Esophagus muscularis mucosa (tissue), 4 donors: ENCODE measurements at regions not wholly inside any gene's neighbourhood (a gene's known extent, or its start where the extent isn't known, plus 50 kb on each side); places are given as distances from the start of the nearest gene placed in this dataset.

ENCODE experiments used
- DNase-seq: peaks from one replicate; pipeline ENCODE4 v3.0.0-alpha.2; 2017; ENCODE audit errors: extremely low spot score
- H3K27ac ChIP-seq, 4 donors: fragments of 200-600 bp; sonication (generic); replicated peaks in 1 of 4; 1 replicate in 3 of 4; 2 replicates in 1 of 4; pipeline ENCODE4 v1.5.1; 2016 to 2019; ENCODE audit warnings: mild to moderate bottlenecking in 1 of 4
- H3K27me3 ChIP-seq, 4 donors: fragments of 200-600 bp; sonication (generic); one replicate each; pipeline versions ENCODE4 v1.5.1 to v1.6.0; 2016 to 2019
- H3K36me3 ChIP-seq, 4 donors: fragments of 200-600 bp; sonication (generic); one replicate each; pipeline ENCODE4 v1.5.1; 2016 to 2019
- H3K4me1 ChIP-seq, 4 donors: fragments of 200-600 bp; sonication (generic); one replicate each; pipeline ENCODE4 v1.5.1; 2016 to 2019
- H3K4me3 ChIP-seq, 4 donors: fragments of 200-600 bp; sonication (generic); 1 replicate in 2 of 4; 2 replicates in 2 of 4; pipeline ENCODE4 v1.5.1; 2016 to 2019; ENCODE audit warnings: mild to moderate bottlenecking in 4 of 4, moderate library complexity in 1 of 4
- H3K9me3 ChIP-seq, 4 donors: fragments of 200-600 bp; sonication (generic); 1 replicate in 3 of 4; 2 replicates in 1 of 4; pipeline ENCODE4 v1.5.1; 2016 to 2019
- EP300 ChIP-seq: sonication (generic); formaldehyde crosslinking; IDR thresholded peaks from one replicate; pipeline ENCODE4 v1.6.1; 2017; ENCODE audit warnings: antibody characterized with exemption
- POLR2A ChIP-seq: fragments of 450-650 bp; IDR thresholded peaks from one replicate; pipeline ENCODE4 v1.6.1; 2017; ENCODE audit warnings: antibody characterized with exemption, moderate library complexity, mild to moderate bottlenecking, low read depth
- POLR2AphosphoS5 ChIP-seq, 2 donors: sonication (generic); formaldehyde crosslinking; IDR thresholded peaks; one replicate each; pipeline ENCODE4 v1.6.1; 2017; ENCODE audit warnings: antibody characterized with exemption in 2 of 2
- WGBS: methylation state at CpG from one replicate; pipeline ENCODE4 v1.1.5; 2018; 5-methylcytosine and 5-hydroxymethylcytosine counted together
- intact Hi-C: fragments of 100-400 bp; cut with DNase I; formaldehyde crosslinking; loops from one replicate; pipeline ENCODE4 v1.15.1; 2023
- TF ChIP-seq, protein P1 (sequence below), 3 experiments: fragments of 200-600 bp in 2 of 3; fragments of 450-650 bp in 1 of 3; sonication (generic) in 2 of 3; IDR thresholded peaks; one replicate each; pipeline ENCODE4 v1.5.1; 2017 to 2019; ENCODE audit warnings: antibody characterized with exemption in 3 of 3, mild to moderate bottlenecking in 2 of 3, moderate library complexity in 1 of 3

DNA sequence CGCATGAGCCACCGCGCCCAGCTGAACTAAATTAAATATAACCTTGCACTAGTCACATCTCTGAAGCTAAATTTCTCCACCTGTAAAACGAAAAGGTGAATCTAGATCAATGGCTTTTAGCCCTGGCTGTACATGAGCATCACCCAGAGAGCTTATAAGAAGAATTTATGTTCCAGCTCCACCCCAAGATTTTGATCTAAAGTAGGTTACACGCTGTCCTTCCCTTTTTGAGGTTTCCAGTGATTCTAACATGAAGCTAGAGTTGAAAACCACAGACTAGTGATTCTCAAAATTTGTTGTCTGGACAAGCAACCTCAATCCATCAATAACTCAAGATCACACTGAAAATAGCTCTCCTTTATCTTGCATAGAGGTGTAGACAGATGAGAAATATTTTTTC lies 208.8 kb upstream of the CRIM1 start:
- Histone ChIP-seq H3K36me3 (no peaks in the 10 kb centered on the region), H3K27me3 (no peaks in the 10 kb centered on the region), H3K4me1 (no peaks in the 10 kb centered on the region), H3K9me3 (no peaks in the 10 kb centered on the region), H3K4me3 (no peak overlapping the region), H3K27ac (no peak overlapping the region)
- intact Hi-C loops, result no loop called here
- TF ChIP-seq, protein P1, sequence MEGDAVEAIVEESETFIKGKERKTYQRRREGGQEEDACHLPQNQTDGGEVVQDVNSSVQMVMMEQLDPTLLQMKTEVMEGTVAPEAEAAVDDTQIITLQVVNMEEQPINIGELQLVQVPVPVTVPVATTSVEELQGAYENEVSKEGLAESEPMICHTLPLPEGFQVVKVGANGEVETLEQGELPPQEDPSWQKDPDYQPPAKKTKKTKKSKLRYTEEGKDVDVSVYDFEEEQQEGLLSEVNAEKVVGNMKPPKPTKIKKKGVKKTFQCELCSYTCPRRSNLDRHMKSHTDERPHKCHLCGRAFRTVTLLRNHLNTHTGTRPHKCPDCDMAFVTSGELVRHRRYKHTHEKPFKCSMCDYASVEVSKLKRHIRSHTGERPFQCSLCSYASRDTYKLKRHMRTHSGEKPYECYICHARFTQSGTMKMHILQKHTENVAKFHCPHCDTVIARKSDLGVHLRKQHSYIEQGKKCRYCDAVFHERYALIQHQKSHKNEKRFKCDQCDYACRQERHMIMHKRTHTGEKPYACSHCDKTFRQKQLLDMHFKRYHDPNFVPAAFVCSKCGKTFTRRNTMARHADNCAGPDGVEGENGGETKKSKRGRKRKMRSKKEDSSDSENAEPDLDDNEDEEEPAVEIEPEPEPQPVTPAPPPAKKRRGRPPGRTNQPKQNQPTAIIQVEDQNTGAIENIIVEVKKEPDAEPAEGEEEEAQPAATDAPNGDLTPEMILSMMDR (IDR thresholded peaks at IDR 0.05), result no peak
- TF ChIP-seq POLR2AphosphoS5 (IDR thresholded peaks at IDR 0.05) (no peak), POLR2A (no peak), EP300 (no peak)
- DNase-seq, result no peak
- 83% methylated on average over 5 of the region's 5 CpGs for WGBS

DNA sequence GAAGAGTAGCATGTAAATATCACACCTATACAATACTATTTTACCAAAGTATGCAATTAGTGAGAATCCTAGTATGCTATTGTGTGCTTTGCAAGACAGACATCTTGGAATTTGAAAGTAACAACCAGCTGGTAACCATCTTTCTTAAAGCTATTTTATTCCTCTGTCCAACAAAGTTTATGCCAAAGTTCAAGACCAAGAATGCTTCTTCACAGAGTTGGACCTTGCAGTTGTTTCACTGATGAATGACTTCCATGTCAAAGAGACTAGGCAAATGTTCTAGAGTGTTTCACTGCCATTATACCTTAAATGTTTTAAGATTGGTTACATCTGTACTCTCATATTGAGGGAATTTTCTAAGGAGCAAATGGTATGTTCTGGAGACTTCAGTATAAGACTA lies 215.2 kb upstream of the CRIM1 start:
- TF ChIP-seq EP300 (no peak), POLR2AphosphoS5 (IDR thresholded peaks at IDR 0.05) (no peak), POLR2A (no peak)
- TF ChIP-seq, protein P1 (IDR thresholded peaks at IDR 0.05), result no peak
- Histone ChIP-seq H3K9me3 (no peaks in the 10 kb centered on the region), H3K36me3 (no peaks in the 10 kb centered on the region), H3K4me1 (no peaks in the 10 kb centered on the region), H3K27ac (no peak overlapping the region), H3K27me3 (no peaks in the 10 kb centered on the region), H3K4me3 (no peak overlapping the region)
- intact Hi-C loops, result no loop called here
- no peak for DNase-seq

DNA sequence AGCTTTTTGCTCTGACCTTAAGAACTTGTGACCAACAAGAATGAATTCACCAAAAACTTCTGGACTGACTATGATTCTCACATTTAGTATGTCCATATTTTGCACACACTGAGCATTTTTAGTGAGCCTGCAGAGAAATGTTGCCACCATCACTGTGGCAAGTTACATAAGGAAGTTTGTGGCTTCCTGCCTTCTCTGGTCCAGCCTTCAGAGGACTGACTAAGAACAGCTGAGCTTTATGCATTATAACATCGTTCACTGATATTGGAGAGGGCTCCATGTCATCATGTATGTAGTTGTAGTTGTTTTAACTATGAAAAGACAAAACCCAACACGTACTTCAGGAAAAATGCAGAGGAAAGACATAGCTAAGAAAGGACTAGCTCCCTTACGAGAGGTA lies 218.0 kb upstream of the CRIM1 start:
- no peak overlapping the region for H3K4me3 ChIP-seq
- no peak for TF ChIP-seq POLR2AphosphoS5 (IDR thresholded peaks at IDR 0.05)
- TF ChIP-seq, protein P1 (IDR thresholded peaks at IDR 0.05), result no peak
- TF ChIP-seq POLR2A, result no peak
- H3K27me3 ChIP-seq, result no peaks in the 10 kb centered on the region
- no peaks in the 10 kb centered on the region for H3K4me1 ChIP-seq
- 84% methylated on average over 3 of the region's 3 CpGs for WGBS
- no peaks in the 10 kb centered on the region for H3K9me3 ChIP-seq
- no peak overlapping the region for H3K27ac ChIP-seq
- no peak for DNase-seq
- H3K36me3 ChIP-seq, result no peaks in the 10 kb centered on the region
- intact Hi-C loops, result no loop called here

DNA sequence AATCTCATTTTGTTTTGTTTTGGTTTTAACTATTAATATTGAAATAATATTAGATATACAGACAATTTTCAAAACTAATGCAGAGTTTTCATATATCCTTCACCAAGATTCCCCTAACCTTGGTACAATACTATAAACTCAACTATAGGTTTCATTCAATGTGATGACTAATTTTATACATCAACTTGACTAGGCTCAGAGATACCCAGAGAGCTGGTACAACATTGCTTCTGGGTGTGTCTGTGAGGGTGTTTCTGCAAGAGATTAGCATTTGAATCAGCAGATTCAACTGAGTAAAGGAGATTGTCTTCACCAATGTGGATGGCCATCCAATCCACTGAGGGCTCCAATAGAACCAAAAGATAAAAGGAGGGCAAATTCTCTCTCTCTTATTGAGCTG lies 221.3 kb upstream of the CRIM1 start:
- Histone ChIP-seq H3K36me3 (no peaks in the 10 kb centered on the region), H3K27ac (no peak overlapping the region), H3K9me3 (no peaks in the 10 kb centered on the region), H3K4me3 (no peak overlapping the region), H3K4me1 (no peaks in the 10 kb centered on the region), H3K27me3 (no peaks in the 10 kb centered on the region)
- intact Hi-C loops, result no loop called here
- no peak for DNase-seq
- TF ChIP-seq POLR2AphosphoS5 (IDR thresholded peaks at IDR 0.05), result no peak
- TF ChIP-seq EP300, result no peak
- TF ChIP-seq, protein P1 (IDR thresholded peaks at IDR 0.05), result no peak
- TF ChIP-seq POLR2A, result no peak

DNA sequence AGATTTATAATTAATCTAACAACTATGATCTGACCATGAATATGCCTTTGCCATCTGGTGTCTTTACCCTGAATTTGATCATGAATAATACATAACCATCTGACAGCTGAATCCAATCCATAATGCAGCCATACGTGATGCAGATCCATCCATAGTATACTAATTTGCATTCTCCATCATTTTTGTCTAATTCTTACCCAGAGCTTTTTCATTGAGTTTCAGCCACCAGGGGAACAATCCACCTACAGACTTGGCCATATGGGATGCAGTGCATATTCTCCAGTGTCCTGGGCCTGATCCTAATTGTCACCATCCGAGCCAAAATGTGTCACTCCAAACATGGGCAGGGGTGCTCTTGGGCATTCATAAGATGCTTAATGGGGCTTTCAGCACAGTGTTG lies 227.2 kb upstream of the CRIM1 start:
- Histone ChIP-seq H3K27ac (no peak overlapping the region), H3K4me3 (no peak overlapping the region), H3K4me1 (no peaks in the 10 kb centered on the region), H3K36me3 (no peaks in the 10 kb centered on the region), H3K9me3 (no peaks in the 10 kb centered on the region), H3K27me3 (no peaks in the 10 kb centered on the region)
- TF ChIP-seq POLR2A (no peak), POLR2AphosphoS5 (IDR thresholded peaks at IDR 0.05) (no peak), EP300 (no peak)
- TF ChIP-seq, protein P1 (IDR thresholded peaks at IDR 0.05), result no peak
- no peak for DNase-seq
- 70% methylated on average over 2 of the region's 2 CpGs for WGBS
- intact Hi-C loops, result no loop called here
